SK-N-SH treated with all-trans-retinoic acid at 6 μM for 48 hours (cell line): ENCODE measurements at regions not wholly inside any gene's neighbourhood (a gene's known extent, or its start where the extent isn't known, plus 50 kb on each side); places are given as distances from the start of the nearest gene placed in this dataset.
"Not testable (repeated sequence)": the region's sequence is repeated elsewhere in the genome, so short reads cannot be mapped to it uniquely, and the experiment has no call there.

Experiments used
- ATAC-seq: fragments of 200-7000 bp; cut with Tn5 transposase; 3 replicates; pipeline ENCODE4 v1.9.1; 2020; ENCODE audit warnings: mild to moderate bottlenecking, moderate library complexity
- ARNTL ChIP-seq: fragments of 450-650 bp; formaldehyde crosslinking; IDR thresholded peaks from 2 replicates; pipeline ENCODE4 v1.5.0; 2020; ENCODE audit warnings: low read depth, mild to moderate bottlenecking, moderate library complexity, borderline replicate concordance
- BACH2 ChIP-seq: fragments of 250-450 bp; sonication (Bioruptor Pico); IDR thresholded peaks from 2 replicates; pipeline ENCODE4 v1.9.0; 2021; ENCODE audit warnings: mild to moderate bottlenecking, borderline replicate concordance
- CSDC2 ChIP-seq: fragments of 250-450 bp; sonication (Bioruptor Pico); IDR thresholded peaks from 2 replicates; pipeline ENCODE4 v1.5.0; 2020; ENCODE audit warnings: mild to moderate bottlenecking, moderate library complexity
- ESRRG ChIP-seq: fragments of 250-450 bp; sonication (Bioruptor Pico); IDR thresholded peaks from 2 replicates; pipeline ENCODE4 v1.6.1; 2021; ENCODE audit warnings: mild to moderate bottlenecking
- GLIS3 ChIP-seq: fragments of 250-450 bp; sonication (Bioruptor Pico); IDR thresholded peaks from 2 replicates; pipeline ENCODE4 v1.5.0; 2020; ENCODE audit warnings: mild to moderate bottlenecking, moderate library complexity
- ISL1 ChIP-seq: fragments of 250-450 bp; sonication (Bioruptor Pico); IDR thresholded peaks from 2 replicates; pipeline ENCODE4 v2.1.2; 2022; ENCODE audit warnings: mild to moderate bottlenecking, moderate library complexity
- OSR1 ChIP-seq: fragments of 250-450 bp; sonication (Bioruptor Pico); IDR thresholded peaks from 2 replicates; pipeline ENCODE4 v1.8.0; 2022; ENCODE audit warnings: moderate library complexity, mild to moderate bottlenecking, inconsistent platforms
- PPARA ChIP-seq: fragments of 250-450 bp; sonication (Bioruptor Pico); IDR thresholded peaks from 2 replicates; pipeline ENCODE4 v1.5.0; 2020; ENCODE audit warnings: mild to moderate bottlenecking, borderline replicate concordance
- RARB ChIP-seq: fragments of 250-450 bp; sonication (Bioruptor Pico); IDR thresholded peaks from 2 replicates; pipeline ENCODE4 v1.8.0; 2021; ENCODE audit warnings: mild to moderate bottlenecking, moderate library complexity
- SNAI2 ChIP-seq: fragments of 250-450 bp; sonication (Bioruptor Pico); IDR thresholded peaks from 2 replicates; pipeline ENCODE4 v1.5.0; 2020; ENCODE audit warnings: mild to moderate bottlenecking, moderate library complexity
- TOX ChIP-seq: fragments of 250-450 bp; sonication (Bioruptor Pico); IDR thresholded peaks from 2 replicates; pipeline ENCODE4 v1.8.0; 2021; ENCODE audit warnings: mild to moderate bottlenecking, moderate library complexity, borderline replicate concordance
- ZC3H10 ChIP-seq: fragments of 250-450 bp; sonication (Bioruptor Pico); IDR thresholded peaks from 2 replicates; pipeline ENCODE4 v1.5.1; 2021; ENCODE audit warnings: mild to moderate bottlenecking, moderate library complexity
- ZFP3 ChIP-seq: fragments of 250-450 bp; sonication (Bioruptor Pico); IDR thresholded peaks from 2 replicates; pipeline ENCODE4 v1.5.0; 2020; ENCODE audit warnings: mild to moderate bottlenecking, moderate library complexity
- ZNF565 ChIP-seq: fragments of 450-650 bp; formaldehyde crosslinking; conservative IDR thresholded peaks from 2 replicates; pipeline ENCODE4 v1.5.0; 2020; ENCODE audit warnings: low read depth, mild to moderate bottlenecking, moderate library complexity
- ZNF70 ChIP-seq: fragments of 450-650 bp; formaldehyde crosslinking; IDR thresholded peaks from 2 replicates; pipeline ENCODE4 v1.5.0; 2020; ENCODE audit warnings: mild to moderate bottlenecking, moderate library complexity
- ZNF8 ChIP-seq: fragments of 450-650 bp; formaldehyde crosslinking; IDR thresholded peaks from 2 replicates; pipeline ENCODE4 v1.5.0; 2020; ENCODE audit warnings: mild to moderate bottlenecking, moderate library complexity
- TF ChIP-seq, protein P1 (sequence below): fragments of 250-450 bp; sonication (Bioruptor Pico); IDR thresholded peaks from 2 replicates; pipeline ENCODE4 v1.8.0; 2021; ENCODE audit warnings: low read depth, mild to moderate bottlenecking, moderate library complexity, borderline replicate concordance
- TF ChIP-seq, protein P2 (sequence below): fragments of 250-450 bp; sonication (Bioruptor Pico); IDR thresholded peaks from 2 replicates; pipeline ENCODE4 v1.8.0; 2020; ENCODE audit warnings: mild to moderate bottlenecking, moderate library complexity, borderline replicate concordance
- TF ChIP-seq, protein P3 (sequence below): fragments of 250-450 bp; sonication (Bioruptor Pico); IDR thresholded peaks from 2 replicates; pipeline ENCODE4 v1.5.1; 2021; ENCODE audit warnings: mild to moderate bottlenecking, moderate library complexity
- TF ChIP-seq, protein P4 (sequence below): fragments of 250-450 bp; sonication (Bioruptor Pico); IDR thresholded peaks from 2 replicates; pipeline ENCODE4 v1.5.1; 2020; ENCODE audit warnings: low read depth, mild to moderate bottlenecking, moderate library complexity

DNA sequence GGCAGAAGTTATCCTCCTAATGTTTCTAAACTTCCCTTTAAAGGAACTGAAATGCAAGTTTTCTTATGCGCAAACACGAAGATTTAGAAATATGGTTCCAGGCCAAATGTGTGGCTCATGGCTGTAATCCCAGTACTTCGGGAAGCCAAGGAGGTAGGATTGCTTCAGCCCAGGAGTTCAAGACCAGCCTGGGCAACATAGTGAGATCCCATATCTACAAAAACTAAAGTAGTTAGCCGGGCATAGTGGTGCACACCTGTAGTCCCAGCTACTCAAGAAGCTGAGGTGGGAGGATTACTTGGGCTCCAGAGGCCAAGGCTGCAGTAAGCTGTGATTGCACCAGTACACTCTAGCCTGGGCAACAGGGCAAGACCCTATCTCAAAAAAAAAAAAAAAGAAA, 95.8 kb upstream of the SCAF8 start:
- ATAC-seq, result no peak
- TF ChIP-seq ZC3H10 (CRISPR knock-in tag), result no peak
- TF ChIP-seq BACH2 (CRISPR knock-in tag), result no peak
- no peak for TF ChIP-seq ZNF8 (CRISPR knock-in tag)
- no peak for TF ChIP-seq SNAI2
- no peak for TF ChIP-seq ARNTL (CRISPR knock-in tag)
- TF ChIP-seq TOX (CRISPR knock-in tag), result no peak
- no peak for TF ChIP-seq CSDC2
- TF ChIP-seq, protein P1, sequence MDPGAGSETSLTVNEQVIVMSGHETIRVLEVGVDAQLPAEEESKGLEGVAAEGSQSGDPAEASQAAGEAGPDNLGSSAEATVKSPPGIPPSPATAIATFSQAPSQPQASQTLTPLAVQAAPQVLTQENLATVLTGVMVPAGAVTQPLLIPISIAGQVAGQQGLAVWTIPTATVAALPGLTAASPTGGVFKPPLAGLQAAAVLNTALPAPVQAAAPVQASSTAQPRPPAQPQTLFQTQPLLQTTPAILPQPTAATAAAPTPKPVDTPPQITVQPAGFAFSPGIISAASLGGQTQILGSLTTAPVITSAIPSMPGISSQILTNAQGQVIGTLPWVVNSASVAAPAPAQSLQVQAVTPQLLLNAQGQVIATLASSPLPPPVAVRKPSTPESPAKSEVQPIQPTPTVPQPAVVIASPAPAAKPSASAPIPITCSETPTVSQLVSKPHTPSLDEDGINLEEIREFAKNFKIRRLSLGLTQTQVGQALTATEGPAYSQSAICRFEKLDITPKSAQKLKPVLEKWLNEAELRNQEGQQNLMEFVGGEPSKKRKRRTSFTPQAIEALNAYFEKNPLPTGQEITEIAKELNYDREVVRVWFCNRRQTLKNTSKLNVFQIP (CRISPR knock-in tag), result no peak
- no peak for TF ChIP-seq OSR1
- no peak for TF ChIP-seq PPARA
- no peak for TF ChIP-seq GLIS3
- no peak for TF ChIP-seq ZNF70 (CRISPR knock-in tag)
- TF ChIP-seq ZNF565 (CRISPR knock-in tag), result no peak
- TF ChIP-seq ESRRG, result no peak
- TF ChIP-seq, protein P2, sequence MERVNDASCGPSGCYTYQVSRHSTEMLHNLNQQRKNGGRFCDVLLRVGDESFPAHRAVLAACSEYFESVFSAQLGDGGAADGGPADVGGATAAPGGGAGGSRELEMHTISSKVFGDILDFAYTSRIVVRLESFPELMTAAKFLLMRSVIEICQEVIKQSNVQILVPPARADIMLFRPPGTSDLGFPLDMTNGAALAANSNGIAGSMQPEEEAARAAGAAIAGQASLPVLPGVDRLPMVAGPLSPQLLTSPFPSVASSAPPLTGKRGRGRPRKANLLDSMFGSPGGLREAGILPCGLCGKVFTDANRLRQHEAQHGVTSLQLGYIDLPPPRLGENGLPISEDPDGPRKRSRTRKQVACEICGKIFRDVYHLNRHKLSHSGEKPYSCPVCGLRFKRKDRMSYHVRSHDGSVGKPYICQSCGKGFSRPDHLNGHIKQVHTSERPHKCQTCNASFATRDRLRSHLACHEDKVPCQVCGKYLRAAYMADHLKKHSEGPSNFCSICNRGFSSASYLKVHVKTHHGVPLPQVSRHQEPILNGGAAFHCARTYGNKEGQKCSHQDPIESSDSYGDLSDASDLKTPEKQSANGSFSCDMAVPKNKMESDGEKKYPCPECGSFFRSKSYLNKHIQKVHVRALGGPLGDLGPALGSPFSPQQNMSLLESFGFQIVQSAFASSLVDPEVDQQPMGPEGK (CRISPR knock-in tag), result no peak
- no peak for TF ChIP-seq ZFP3 (CRISPR knock-in tag)
- TF ChIP-seq, protein P3, sequence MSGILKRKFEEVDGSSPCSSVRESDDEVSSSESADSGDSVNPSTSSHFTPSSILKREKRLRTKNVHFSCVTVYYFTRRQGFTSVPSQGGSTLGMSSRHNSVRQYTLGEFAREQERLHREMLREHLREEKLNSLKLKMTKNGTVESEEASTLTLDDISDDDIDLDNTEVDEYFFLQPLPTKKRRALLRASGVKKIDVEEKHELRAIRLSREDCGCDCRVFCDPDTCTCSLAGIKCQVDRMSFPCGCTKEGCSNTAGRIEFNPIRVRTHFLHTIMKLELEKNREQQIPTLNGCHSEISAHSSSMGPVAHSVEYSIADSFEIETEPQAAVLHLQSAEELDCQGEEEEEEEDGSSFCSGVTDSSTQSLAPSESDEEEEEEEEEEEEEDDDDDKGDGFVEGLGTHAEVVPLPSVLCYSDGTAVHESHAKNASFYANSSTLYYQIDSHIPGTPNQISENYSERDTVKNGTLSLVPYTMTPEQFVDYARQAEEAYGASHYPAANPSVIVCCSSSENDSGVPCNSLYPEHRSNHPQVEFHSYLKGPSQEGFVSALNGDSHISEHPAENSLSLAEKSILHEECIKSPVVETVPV (CRISPR knock-in tag), result no peak
- TF ChIP-seq, protein P4, sequence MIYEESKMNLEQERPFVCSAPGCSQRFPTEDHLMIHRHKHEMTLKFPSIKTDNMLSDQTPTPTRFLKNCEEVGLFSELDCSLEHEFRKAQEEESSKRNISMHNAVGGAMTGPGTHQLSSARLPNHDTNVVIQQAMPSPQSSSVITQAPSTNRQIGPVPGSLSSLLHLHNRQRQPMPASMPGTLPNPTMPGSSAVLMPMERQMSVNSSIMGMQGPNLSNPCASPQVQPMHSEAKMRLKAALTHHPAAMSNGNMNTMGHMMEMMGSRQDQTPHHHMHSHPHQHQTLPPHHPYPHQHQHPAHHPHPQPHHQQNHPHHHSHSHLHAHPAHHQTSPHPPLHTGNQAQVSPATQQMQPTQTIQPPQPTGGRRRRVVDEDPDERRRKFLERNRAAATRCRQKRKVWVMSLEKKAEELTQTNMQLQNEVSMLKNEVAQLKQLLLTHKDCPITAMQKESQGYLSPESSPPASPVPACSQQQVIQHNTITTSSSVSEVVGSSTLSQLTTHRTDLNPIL, result no peak
- TF ChIP-seq RARB (CRISPR knock-in tag), result no peak
- TF ChIP-seq ISL1 (CRISPR knock-in tag), result no peak

DNA sequence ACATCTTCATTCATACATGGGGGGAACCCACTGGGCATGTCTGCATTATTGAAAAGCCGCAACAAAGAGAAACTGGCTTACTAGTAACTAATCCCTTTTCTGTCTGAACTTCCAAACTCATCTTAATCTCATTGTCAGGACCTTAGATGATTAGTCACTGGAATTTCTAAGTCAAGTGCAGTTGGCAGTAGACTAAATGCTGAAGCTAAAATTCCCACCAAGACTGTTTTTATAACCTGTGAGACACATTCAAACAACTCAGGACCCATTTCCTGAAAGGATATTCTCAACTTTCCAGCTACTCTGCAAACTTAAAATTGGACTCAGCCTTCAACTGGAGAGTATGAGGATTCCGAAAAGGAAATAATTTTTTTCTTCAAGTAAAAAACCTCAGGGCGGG, 94.8 kb upstream of the SCAF8 start:
- ATAC-seq, result no peak
- TF ChIP-seq ISL1 (CRISPR knock-in tag), result 0 out of 2 replicates have a peak, but pooled peaks have one; percentile 7
- TF ChIP-seq, protein P2 (CRISPR knock-in tag), result no peak
- TF ChIP-seq, protein P3 (CRISPR knock-in tag), result no peak
- TF ChIP-seq TOX (CRISPR knock-in tag), result no peak

DNA sequence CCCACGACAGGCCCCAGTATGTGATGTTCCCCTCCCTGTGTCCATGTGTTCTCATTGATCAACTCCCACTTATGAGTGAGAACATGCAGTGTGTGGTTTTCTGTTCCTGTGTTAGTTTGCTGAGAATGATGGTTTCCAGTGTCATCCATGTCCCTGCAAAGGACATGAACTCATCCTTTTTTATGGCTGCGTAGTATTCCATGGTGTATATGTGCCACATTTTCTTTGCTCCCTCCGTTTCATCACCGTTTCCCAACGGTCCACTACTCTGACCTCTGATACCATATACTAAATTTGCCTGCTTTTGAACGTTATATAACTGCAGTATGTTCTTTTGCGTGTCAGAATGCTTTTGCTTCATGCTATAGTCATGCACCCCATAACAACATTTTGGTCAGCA, 94.0 kb upstream of the SCAF8 start:
- ATAC-seq, result not testable (repeated sequence)
